HepG2 (cell line): ENCODE measurements at regions not wholly inside any gene's neighbourhood (a gene's known extent, or its start where the extent isn't known, plus 50 kb on each side); places are given as distances from the start of the nearest gene placed in this dataset.

ENCODE experiments used
- ATAC-seq: fragments of 200-7000 bp; cut with Tn5 transposase; 3 replicates; pipeline ENCODE4 v1.9.1; 2020; ENCODE audit warnings: mild to moderate bottlenecking, moderate library complexity
- BruUV-seq: library from RNA; stranded (reverse); fragments of 400-500 nt; replicated peaks from 2 replicates; lab custom pipeline; 2021; lab: Mats Ljungman, UMichigan
- CTCF ChIA-PET: fragments of 300-600 bp; formaldehyde crosslinking; extraction: SDS; loops from one replicate; lab custom pipeline; 2021; ENCODE audit warnings: low total read pairs, inconsistent platforms, low intra/inter-chr PET ratio; lab: Yijun Ruan, JAX
- POLR2A ChIA-PET: fragments of 350-600 bp; sonication (Branson Sonifier 250); formaldehyde crosslinking; loops from one replicate; lab custom pipeline; 2020; ENCODE audit warnings: antibody characterized with exemption, inconsistent platforms; lab: Yijun Ruan, JAX
- DNase-seq: peaks from one replicate; pipeline ENCODE4 v3.0.0-alpha.2; 2015; ENCODE audit warnings: low spot score
- FAIRE-seq: peaks from 3 replicates; lab custom pipeline; 2011; peaks lifted over from hg19 to GRCh38; lab: Jason Lieb, UNC
- H2AFZ ChIP-seq: one replicate; pipeline ENCODE4 v1.6.1; 2011; ENCODE audit warnings: low read length, inconsistent platforms
- H3K27ac ChIP-seq: fragments of 300-600 bp; 3 replicates; pipeline ENCODE4 v1.8.0; 2011; ENCODE audit warnings: mixed run types, mild to moderate bottlenecking, mixed read lengths, low read length, inconsistent platforms; ENCODE audit not compliant: insufficient read depth; ENCODE audit errors: extremely low read length
- H3K27me3 ChIP-seq, 2 experiments: fragments of 200-600 bp in 1 of 2; 2 replicates in 1 of 2; 3 replicates in 1 of 2; pipeline versions ENCODE4 v1.6.0 to v1.8.0; 2011; ENCODE audit warnings: low read length in 2 of 2, mild to moderate bottlenecking in 2 of 2, moderate library complexity in 2 of 2, inconsistent platforms in 1 of 2; ENCODE audit not compliant: insufficient read depth in 2 of 2, control insufficient read depth in 1 of 2
- H3K36me3 ChIP-seq, 2 experiments: fragments of 200-600 bp in 1 of 2; replicated peaks in 1 of 2; 2 replicates in 1 of 2; 3 replicates in 1 of 2; pipeline versions ENCODE4 v1.5.1 to v1.8.0; 2011; ENCODE audit warnings: low read length in 2 of 2, inconsistent platforms in 1 of 2; ENCODE audit not compliant: insufficient read depth in 2 of 2, control insufficient read depth in 1 of 2
- H3K4me1 ChIP-seq: 2 replicates; pipeline ENCODE4 v1.5.1; 2012; ENCODE audit warnings: low read length, inconsistent platforms; ENCODE audit not compliant: insufficient read depth
- H3K4me2 ChIP-seq: 2 replicates; pipeline ENCODE4 v1.6.0; 2011; ENCODE audit warnings: low read depth, low read length, inconsistent platforms
- H3K4me3 ChIP-seq, 3 experiments: fragments of 200-600 bp in 1 of 3; sonication (generic), shearing (Covaris generic) in 1 of 3; replicated peaks in 1 of 3; 2 replicates each; pipeline ENCODE4 v1.5.1; 2011 to 2016; ENCODE audit warnings: low read length in 3 of 3, inconsistent platforms in 2 of 3, low read depth in 2 of 3, mild to moderate bottlenecking in 2 of 3, control low read depth in 1 of 3, mixed read lengths in 1 of 3; ENCODE audit not compliant: insufficient read depth in 1 of 3
- H3K79me2 ChIP-seq: one replicate; pipeline ENCODE4 v1.6.1; 2011; ENCODE audit warnings: low read length, inconsistent platforms; ENCODE audit not compliant: insufficient read depth
- H3K9ac ChIP-seq: 2 replicates; pipeline ENCODE4 v1.6.0; 2011; ENCODE audit warnings: mild to moderate bottlenecking, low read depth, low read length, inconsistent platforms; ENCODE audit not compliant: insufficient read depth
- H3K9me3 ChIP-seq: 2 replicates; pipeline ENCODE4 v1.5.1; 2012; ENCODE audit warnings: mild to moderate bottlenecking, low read length
- H4K20me1 ChIP-seq: 2 replicates; pipeline ENCODE4 v1.6.0; 2011; ENCODE audit warnings: inconsistent platforms, mild to moderate bottlenecking, low read length, moderate library complexity; ENCODE audit not compliant: insufficient read depth
- FOSL2 ChIP-seq: sonication (generic); formaldehyde crosslinking; IDR thresholded peaks from 2 replicates; pipeline ENCODE4 v1.4.0; 2020; ENCODE audit warnings: missing genetic modification reagents
- ISL2 ChIP-seq: sonication (generic); formaldehyde crosslinking; IDR thresholded peaks from 2 replicates; pipeline ENCODE4 v1.5.0; 2020; ENCODE audit warnings: missing genetic modification reagents
- MLLT10 ChIP-seq: sonication (generic); formaldehyde crosslinking; IDR thresholded peaks from 2 replicates; pipeline ENCODE4 v1.4.0; 2020; ENCODE audit warnings: missing genetic modification reagents
- NFIB ChIP-seq: sonication (generic); formaldehyde crosslinking; IDR thresholded peaks from 2 replicates; pipeline ENCODE4 v1.9.0; 2021; ENCODE audit warnings: missing genetic modification reagents, mild to moderate bottlenecking, borderline replicate concordance
- PRMT3 ChIP-seq: sonication (generic); formaldehyde crosslinking; IDR thresholded peaks from 2 replicates; pipeline ENCODE4 v1.8.1; 2022; ENCODE audit warnings: low read depth, mild to moderate bottlenecking, moderate library complexity, missing genetic modification reagents, borderline replicate concordance
- RFX1 ChIP-seq: fragments of 450-650 bp; IDR thresholded peaks from 2 replicates; pipeline ENCODE4 v1.6.1; 2017
- THAP9 ChIP-seq: sonication (generic); formaldehyde crosslinking; IDR thresholded peaks from 2 replicates; pipeline ENCODE4; 2020; ENCODE audit warnings: missing genetic modification reagents, mild to moderate bottlenecking, borderline replicate concordance
- ZBTB8A ChIP-seq: sonication (generic); formaldehyde crosslinking; IDR thresholded peaks from 2 replicates; pipeline ENCODE4 v1.4.0; 2020; ENCODE audit warnings: mild to moderate bottlenecking, low read depth, missing genetic modification reagents, borderline replicate concordance
- ZHX1 ChIP-seq: sonication (generic); formaldehyde crosslinking; IDR thresholded peaks from 2 replicates; pipeline ENCODE4 v1.8.1; 2022; ENCODE audit warnings: low read depth, mild to moderate bottlenecking, missing genetic modification reagents
- ZNF724P ChIP-seq: sonication (generic); formaldehyde crosslinking; IDR thresholded peaks from 2 replicates; pipeline ENCODE4 v1.8.0; 2022; ENCODE audit warnings: missing genetic modification reagents, borderline replicate concordance
- ZNF782 ChIP-seq: sonication (generic); formaldehyde crosslinking; IDR thresholded peaks from 2 replicates; pipeline ENCODE4 v1.4.0; 2020; ENCODE audit warnings: missing genetic modification reagents, mild to moderate bottlenecking, borderline replicate concordance
- WGBS: methylation state at CpG from one replicate; pipeline ENCODE4 v1.1.6; 2017; ENCODE audit warnings: low lambda C conversion rate; 5-methylcytosine and 5-hydroxymethylcytosine counted together
- in situ Hi-C: cut with HindIII; loops from 2 replicates; pipeline ENCODE4 v1.10.0; 2017; ENCODE audit warnings: low pct_unique_long_range_greater_than_20kb; ENCODE audit not compliant: extremely low pct_ligation_motif_present
- intact Hi-C: fragments of 100-400 bp; cut with micrococcal nuclease; formaldehyde crosslinking; loops from one replicate; pipeline ENCODE4 v1.10.0; 2022; ENCODE audit not compliant: unreplicated experiment

GRCh38 chr12:102653406-102653805 lies 173.0 kb upstream of the IGF1 start (continued):
- TF ChIP-seq ZHX1: no peak

GRCh38 chr12:102652645-102653313 lies 172.4 kb upstream of the IGF1 start:
- Histone ChIP-seq H2AFZ (no peak overlapping the region), H3K4me1 (no peaks in the 10 kb centered on the region), H3K27ac (no peak overlapping the region), H3K9me3 (peaks cover 11% of the 10 kb centered on the region; the same call in 1 of the 2 replicates), H3K27me3 (no peaks in the 10 kb centered on the region; a peak in 1 of 5 replicates), H3K4me3 (no peak overlapping the region)
- DNase-seq (no peak), FAIRE-seq (no peak), ATAC-seq (no peak)
- no TSS peak for BruUV-seq
- in situ Hi-C loops: no loop called here
- TF ChIP-seq ISL2 (no peak), FOSL2 (0 out of 2 replicates have a peak, but pooled peaks have one; percentile 9)
- TF ChIP-seq, all 625 proteins: peak for 1
- intact Hi-C loops: no loop called here
- CTCF ChIA-PET: no interaction called here
- Histone ChIP-seq H3K9ac (no peak overlapping the region), H3K36me3 (no peaks in the 10 kb centered on the region), H4K20me1 (no peaks in the 10 kb centered on the region), H3K79me2 (no peaks in the 10 kb centered on the region), H3K4me2 (no peak overlapping the region)
- POLR2A ChIA-PET: no interaction called here
- WGBS: 5% methylated on average over 4 of the region's 4 CpGs

GRCh38 chr12:102645968-102646367 lies 165.6 kb upstream of the IGF1 start:
- no peaks in the 10 kb centered on the region for H3K4me1 ChIP-seq
- CTCF ChIA-PET: no interaction called here
- no peak for ATAC-seq
- no peak overlapping the region for H3K9ac ChIP-seq
- H3K27ac ChIP-seq: no peak overlapping the region
- H3K36me3 ChIP-seq: no peaks in the 10 kb centered on the region
- H3K4me3 ChIP-seq: no peak overlapping the region
- intact Hi-C loops (no loop called here), in situ Hi-C loops (no loop called here)
- H3K4me2 ChIP-seq: no peak overlapping the region
- POLR2A ChIA-PET: no interaction called here
- H3K79me2 ChIP-seq: no peaks in the 10 kb centered on the region
- no peak for TF ChIP-seq NFIB (CRISPR knock-in tag)
- no peak for TF ChIP-seq ZNF782
- no peak for TF ChIP-seq MLLT10 (CRISPR knock-in tag)
- TF ChIP-seq ZNF724P (CRISPR knock-in tag): no peak
- TF ChIP-seq ZBTB8A (CRISPR knock-in tag): no peak
- TF ChIP-seq PRMT3: no peak
- no peak for TF ChIP-seq THAP9 (CRISPR knock-in tag)
- TF ChIP-seq RFX1: no peak
- H2AFZ ChIP-seq: no peak overlapping the region
- DNase-seq: no peak
- WGBS: 0% methylated on average over 1 of the region's 1 CpG
- FAIRE-seq: no peak
- no peaks in the 10 kb centered on the region for H3K9me3 ChIP-seq
- BruUV-seq: no TSS peak
- no peaks in the 10 kb centered on the region for H4K20me1 ChIP-seq
- H3K27me3 ChIP-seq: no peaks in the 10 kb centered on the region
